Natural killer cell (primary cell): ENCODE measurements at regions not wholly inside any gene's neighbourhood (a gene's known extent, or its start where the extent isn't known, plus 50 kb on each side); places are given as distances from the start of the nearest gene placed in this dataset.

ENCODE experiments used
- ATAC-seq, 3 donors: fragments of 150-1000 bp in 2 of 3; fragments of 200-7000 bp in 1 of 3; cut with Tn5 transposase; 1 replicate in 1 of 3; 2 replicates in 2 of 3; pipeline ENCODE4 v1.10.0; 2021; ENCODE audit warnings: mild to moderate bottlenecking in 2 of 3, moderate library complexity in 2 of 3
- DNase-seq, 2 donors: peaks; one replicate each; pipeline versions ENCODE4 v3.0.0 to v3.0.0-alpha.2; 2013 to 2021; ENCODE audit warnings: mixed read lengths in 1 of 2
- H3K27ac ChIP-seq: one replicate; pipeline ENCODE4 v1.5.1; 2013; ENCODE audit warnings: mild to moderate bottlenecking, low read length
- H3K27me3 ChIP-seq: one replicate; pipeline ENCODE4 v1.6.1; 2013; ENCODE audit warnings: low read length; ENCODE audit not compliant: control insufficient read depth, insufficient read depth
- H3K36me3 ChIP-seq: one replicate; pipeline ENCODE4 v1.6.1; 2013; ENCODE audit warnings: low read length; ENCODE audit not compliant: control insufficient read depth, insufficient read depth
- H3K4me1 ChIP-seq: one replicate; pipeline ENCODE4 v1.6.1; 2013; ENCODE audit warnings: low read length; ENCODE audit not compliant: control insufficient read depth, insufficient read depth
- H3K4me3 ChIP-seq: one replicate; pipeline ENCODE4 v1.5.1; 2013; ENCODE audit warnings: low read length
- H3K9me3 ChIP-seq: one replicate; pipeline ENCODE4 v1.6.1; 2013; ENCODE audit warnings: low read length; ENCODE audit not compliant: control insufficient read depth, insufficient read depth
- H3K27ac Mint-ChIP-seq, 2 donors: one replicate each; pipeline ENCODE4 v1.8.0; 2022; ENCODE audit warnings: mild to moderate bottlenecking in 2 of 2, mixed read lengths in 2 of 2, moderate library complexity in 1 of 2
- H3K27me3 Mint-ChIP-seq, 2 donors: one replicate each; pipeline ENCODE4 v1.8.0; 2022; ENCODE audit warnings: low read depth in 2 of 2, mixed read lengths in 2 of 2
- H3K36me3 Mint-ChIP-seq: one replicate; pipeline ENCODE4 v1.8.0; 2022; ENCODE audit warnings: mixed read lengths
- H3K4me1 Mint-ChIP-seq, 2 donors: one replicate each; pipeline ENCODE4 v1.8.0; 2022; ENCODE audit warnings: mixed read lengths in 2 of 2
- H3K4me3 Mint-ChIP-seq: one replicate; pipeline ENCODE4 v1.8.0; 2022; ENCODE audit warnings: mild to moderate bottlenecking, moderate library complexity, mixed read lengths
- H3K9me3 Mint-ChIP-seq, 2 donors: one replicate each; pipeline ENCODE4 v1.8.0; 2022; ENCODE audit warnings: mixed read lengths in 2 of 2
- WGBS: methylation state at CpG from one replicate; pipeline ENCODE4 v1.1.7; 2013; ENCODE audit warnings: missing lambda C conversion rate; ENCODE audit not compliant: insufficient coverage; 5-methylcytosine and 5-hydroxymethylcytosine counted together
- intact Hi-C: fragments of 100-400 bp; cut with micrococcal nuclease; formaldehyde crosslinking; loops from one replicate; pipeline ENCODE4 v1.14.2; 2022
- TF ChIP-seq, protein P1 (sequence below): fragments of 200-600 bp; IDR thresholded peaks from one replicate; pipeline ENCODE4 v1.8.0; 2022; ENCODE audit warnings: antibody characterized with exemption

DNA sequence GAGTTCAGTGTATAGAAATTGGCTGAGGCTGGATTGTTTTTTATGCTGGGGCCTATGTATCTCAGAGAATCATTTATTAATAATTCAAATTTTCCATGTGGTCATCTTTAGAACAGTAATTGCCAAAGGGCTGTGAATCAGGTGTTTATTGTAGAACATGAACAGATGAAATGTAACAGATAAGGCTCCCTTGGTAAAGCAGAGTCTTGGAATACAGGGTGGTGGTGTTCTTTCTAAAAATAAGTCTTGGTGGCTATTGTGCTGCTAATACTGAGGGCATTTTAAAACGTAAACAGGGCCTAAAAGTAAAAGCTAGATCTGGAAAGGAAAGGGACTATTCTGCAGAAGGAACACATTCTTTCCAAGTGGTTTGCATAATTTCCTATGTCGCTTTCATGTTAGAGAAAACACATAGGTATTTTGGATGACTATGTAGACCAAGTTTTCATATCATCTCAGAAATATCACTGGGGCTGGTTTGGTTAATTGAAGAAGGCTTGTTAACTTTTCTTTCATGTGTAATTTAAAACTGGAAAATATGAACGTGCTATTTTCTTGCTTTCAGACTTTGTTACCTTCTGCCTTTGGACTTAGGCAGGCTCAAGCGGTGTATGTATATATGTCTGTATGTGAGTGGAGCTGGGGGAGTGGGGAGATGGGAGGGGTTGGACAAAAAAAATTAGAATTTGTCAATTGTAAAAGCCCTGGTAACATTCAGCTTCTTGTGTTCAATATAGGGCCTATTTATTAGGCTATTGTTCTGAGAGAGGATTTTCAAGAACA lies 119.9 kb upstream of the ANKRD55 start:
- H3K4me3 Mint-ChIP-seq, result no peak overlapping the region
- H3K27me3 ChIP-seq, result no peaks in the 10 kb centered on the region
- H3K9me3 Mint-ChIP-seq, result no peaks in the 10 kb centered on the region
- H3K36me3 ChIP-seq, result no peaks in the 10 kb centered on the region
- H3K27ac ChIP-seq, result no peak overlapping the region
- 73% methylated on average over 4 of the region's 4 CpGs for WGBS
- no peaks in the 10 kb centered on the region for H3K4me1 Mint-ChIP-seq
- H3K4me1 ChIP-seq, result no peaks in the 10 kb centered on the region
- ATAC-seq (no peak), DNase-seq (no peak)
- intact Hi-C loops, result no loop called here
- no peaks in the 10 kb centered on the region for H3K9me3 ChIP-seq
- H3K27ac Mint-ChIP-seq, result no peak overlapping the region
- no peak overlapping the region for H3K4me3 ChIP-seq
- H3K27me3 Mint-ChIP-seq, result peaks cover 7 to 18% of the 10 kb centered on the region in 2 donors
- H3K36me3 Mint-ChIP-seq, result no peaks in the 10 kb centered on the region
- TF ChIP-seq, protein P1, sequence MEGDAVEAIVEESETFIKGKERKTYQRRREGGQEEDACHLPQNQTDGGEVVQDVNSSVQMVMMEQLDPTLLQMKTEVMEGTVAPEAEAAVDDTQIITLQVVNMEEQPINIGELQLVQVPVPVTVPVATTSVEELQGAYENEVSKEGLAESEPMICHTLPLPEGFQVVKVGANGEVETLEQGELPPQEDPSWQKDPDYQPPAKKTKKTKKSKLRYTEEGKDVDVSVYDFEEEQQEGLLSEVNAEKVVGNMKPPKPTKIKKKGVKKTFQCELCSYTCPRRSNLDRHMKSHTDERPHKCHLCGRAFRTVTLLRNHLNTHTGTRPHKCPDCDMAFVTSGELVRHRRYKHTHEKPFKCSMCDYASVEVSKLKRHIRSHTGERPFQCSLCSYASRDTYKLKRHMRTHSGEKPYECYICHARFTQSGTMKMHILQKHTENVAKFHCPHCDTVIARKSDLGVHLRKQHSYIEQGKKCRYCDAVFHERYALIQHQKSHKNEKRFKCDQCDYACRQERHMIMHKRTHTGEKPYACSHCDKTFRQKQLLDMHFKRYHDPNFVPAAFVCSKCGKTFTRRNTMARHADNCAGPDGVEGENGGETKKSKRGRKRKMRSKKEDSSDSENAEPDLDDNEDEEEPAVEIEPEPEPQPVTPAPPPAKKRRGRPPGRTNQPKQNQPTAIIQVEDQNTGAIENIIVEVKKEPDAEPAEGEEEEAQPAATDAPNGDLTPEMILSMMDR, result no peak

DNA sequence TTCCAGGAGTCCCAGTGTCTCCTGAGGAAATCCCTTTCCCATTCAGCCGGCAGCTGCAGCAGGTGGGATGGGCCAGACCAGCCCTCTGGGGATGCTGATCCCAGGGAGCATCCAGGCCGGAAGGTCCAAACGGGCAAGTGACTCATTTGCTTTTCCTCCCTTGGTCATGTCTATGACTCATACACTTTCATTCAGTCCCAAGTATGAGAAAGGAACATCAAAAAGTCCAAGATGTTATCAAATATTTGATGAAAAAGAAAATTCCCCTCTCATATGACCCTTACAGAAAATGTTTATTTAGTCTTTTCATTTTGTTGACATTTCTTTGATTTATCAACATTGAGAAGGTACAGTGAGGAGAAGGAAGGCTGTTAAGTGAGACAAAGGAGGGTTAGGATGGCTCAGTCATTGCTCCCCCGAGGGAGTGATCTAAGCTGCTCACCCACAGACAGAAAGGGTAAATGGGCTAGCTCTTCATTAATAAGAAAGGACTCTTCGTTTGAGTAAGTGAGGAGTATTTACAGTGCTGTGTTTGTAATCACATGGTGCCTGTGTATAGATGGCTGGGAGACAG lies 117.6 kb upstream of the ANKRD55 start:
- H3K4me3 ChIP-seq, result no peak overlapping the region
- H3K9me3 Mint-ChIP-seq, result no peaks in the 10 kb centered on the region
- H3K4me3 Mint-ChIP-seq, result no peak overlapping the region
- no peaks in the 10 kb centered on the region for H3K4me1 Mint-ChIP-seq
- no peak for ATAC-seq
- no peaks in the 10 kb centered on the region for H3K36me3 Mint-ChIP-seq
- no peaks in the 10 kb centered on the region for H3K4me1 ChIP-seq
- no peaks in the 10 kb centered on the region for H3K9me3 ChIP-seq
- no peaks in the 10 kb centered on the region for H3K27me3 ChIP-seq
- DNase-seq, result no peak
- intact Hi-C loops, result no loop called here
- 84% methylated on average over 5 of the region's 5 CpGs for WGBS
- TF ChIP-seq, protein P1, result no peak
- no peaks in the 10 kb centered on the region for H3K36me3 ChIP-seq
- H3K27ac Mint-ChIP-seq, result no peak overlapping the region
- peaks cover 7 to 12% of the 10 kb centered on the region in 2 donors for H3K27me3 Mint-ChIP-seq
- H3K27ac ChIP-seq, result no peak overlapping the region

DNA sequence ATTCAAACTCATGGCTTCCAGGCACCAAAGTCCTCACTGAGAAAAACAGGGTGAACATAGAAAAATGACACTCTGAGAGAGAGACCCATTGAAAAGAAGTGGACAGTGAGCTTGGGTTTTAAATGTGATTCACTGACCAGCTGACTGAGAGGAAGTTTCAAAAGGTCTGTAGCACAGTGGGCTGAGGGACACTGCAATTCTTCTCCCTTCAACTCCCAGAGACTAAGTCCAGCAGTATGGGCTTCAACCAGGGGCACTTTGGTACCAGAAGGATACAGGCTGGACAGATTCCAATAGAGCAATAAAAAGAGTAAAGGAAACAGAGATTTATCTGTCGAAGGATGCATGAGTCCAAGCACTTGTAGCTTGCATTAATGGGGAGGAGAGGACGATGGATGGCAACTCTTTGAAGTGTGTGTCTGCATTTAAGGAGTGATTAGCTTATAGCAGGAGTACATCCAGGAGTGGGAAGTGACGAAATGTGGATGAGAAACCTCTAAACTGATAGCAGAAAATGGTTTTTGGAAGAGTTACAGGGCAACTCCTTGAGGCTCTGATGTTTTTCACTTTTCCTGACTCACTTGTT lies 117.0 kb upstream of the ANKRD55 start:
- 81% methylated on average over 3 of the region's 3 CpGs for WGBS

More for the DNA sequence above, 117.0 kb upstream of the ANKRD55 start:
- Mint-ChIP-seq H3K27ac (no peak overlapping the region), H3K36me3 (no peaks in the 10 kb centered on the region), H3K27me3 (peaks cover 7 to 12% of the 10 kb centered on the region in 2 donors), H3K4me1 (no peaks in the 10 kb centered on the region), H3K4me3 (no peak overlapping the region), H3K9me3 (no peaks in the 10 kb centered on the region)
- intact Hi-C loops, result no loop called here
- DNase-seq (no peak), ATAC-seq (no peak)
- Histone ChIP-seq H3K36me3 (no peaks in the 10 kb centered on the region), H3K27me3 (no peaks in the 10 kb centered on the region), H3K4me1 (no peaks in the 10 kb centered on the region), H3K4me3 (no peak overlapping the region), H3K9me3 (no peaks in the 10 kb centered on the region), H3K27ac (no peak overlapping the region)
- TF ChIP-seq, protein P1, result no peak
